Cardiac muscle cell (in vitro differentiated cells and primary cell): ENCODE measurements at regions not wholly inside any gene's neighbourhood (a gene's known extent, or its start where the extent isn't known, plus 50 kb on each side); places are given as distances from the start of the nearest gene placed in this dataset.
A peak's percentile ranks its signal among the peaks of the same experiment; 100 is the strongest.

ENCODE experiments used
- DNase-seq, 2 donors: peaks; one replicate each; pipeline versions ENCODE4 v3.0.0 to v3.0.0-alpha.2; 2010 to 2017; ENCODE audit warnings: low read depth in 1 of 2, low spot score in 1 of 2
- H3K27ac ChIP-seq: fragments of 200-600 bp; sonication (generic); 2 replicates; pipeline ENCODE4 v1.5.1; 2016
- H3K27me3 ChIP-seq: fragments of 200-600 bp; sonication (generic); 2 replicates; pipeline ENCODE4 v1.6.0; 2016; ENCODE audit warnings: control low read depth
- H3K36me3 ChIP-seq: fragments of 200-600 bp; sonication (generic); 2 replicates; pipeline ENCODE4 v1.5.1; 2016; ENCODE audit warnings: control low read depth
- H3K4me1 ChIP-seq: fragments of 200-600 bp; sonication (generic); 2 replicates; pipeline ENCODE4 v1.8.1; 2017; ENCODE audit warnings: low read depth, mild to moderate bottlenecking, mixed run types
- H3K4me3 ChIP-seq: fragments of 200-600 bp; sonication (generic); 2 replicates; pipeline ENCODE4 v1.5.1; 2016; ENCODE audit warnings: mild to moderate bottlenecking
- H3K9me3 ChIP-seq: fragments of 200-600 bp; sonication (generic); 2 replicates; pipeline ENCODE4 v1.5.1; 2017; ENCODE audit warnings: low read depth, mild to moderate bottlenecking, control low read depth
- TF ChIP-seq, protein P1 (sequence below): IDR thresholded peaks from 2 replicates; pipeline ENCODE4 v1.5.1; 2012; ENCODE audit warnings: low read depth, mild to moderate bottlenecking, low read length

DNA sequence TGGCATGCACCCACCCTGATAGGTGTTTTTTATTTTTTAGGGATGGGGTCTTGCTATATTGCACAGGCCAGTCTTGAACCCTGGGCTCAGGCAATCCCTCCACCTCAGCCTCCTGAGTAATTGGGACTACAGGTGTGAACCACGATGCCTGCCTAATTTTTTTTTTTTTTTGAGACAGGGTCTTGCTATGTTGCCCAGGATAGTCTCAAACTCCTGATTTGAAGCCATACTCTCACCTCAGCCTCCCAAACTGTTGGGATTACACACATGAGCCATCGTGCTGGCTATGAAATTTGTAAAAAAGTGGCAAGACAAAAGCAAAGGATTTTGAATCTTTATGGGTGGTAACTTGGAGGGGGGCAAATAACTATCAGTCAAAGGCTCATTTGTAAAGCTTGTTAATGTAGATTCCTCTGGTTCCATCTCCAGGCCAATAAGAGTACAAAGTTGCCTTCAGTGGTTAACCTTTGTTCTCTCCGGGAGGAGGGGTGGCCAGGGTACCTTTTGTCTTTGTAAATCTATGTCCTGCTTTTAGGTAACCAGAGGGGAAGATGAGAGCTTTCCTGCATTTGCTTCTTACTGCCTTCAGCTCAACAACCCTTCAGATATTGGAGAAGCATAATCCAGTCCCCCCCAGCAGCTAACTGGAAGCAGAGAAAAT is 372.0 kb upstream of the JARID2 start:
- TF ChIP-seq, protein P1, sequence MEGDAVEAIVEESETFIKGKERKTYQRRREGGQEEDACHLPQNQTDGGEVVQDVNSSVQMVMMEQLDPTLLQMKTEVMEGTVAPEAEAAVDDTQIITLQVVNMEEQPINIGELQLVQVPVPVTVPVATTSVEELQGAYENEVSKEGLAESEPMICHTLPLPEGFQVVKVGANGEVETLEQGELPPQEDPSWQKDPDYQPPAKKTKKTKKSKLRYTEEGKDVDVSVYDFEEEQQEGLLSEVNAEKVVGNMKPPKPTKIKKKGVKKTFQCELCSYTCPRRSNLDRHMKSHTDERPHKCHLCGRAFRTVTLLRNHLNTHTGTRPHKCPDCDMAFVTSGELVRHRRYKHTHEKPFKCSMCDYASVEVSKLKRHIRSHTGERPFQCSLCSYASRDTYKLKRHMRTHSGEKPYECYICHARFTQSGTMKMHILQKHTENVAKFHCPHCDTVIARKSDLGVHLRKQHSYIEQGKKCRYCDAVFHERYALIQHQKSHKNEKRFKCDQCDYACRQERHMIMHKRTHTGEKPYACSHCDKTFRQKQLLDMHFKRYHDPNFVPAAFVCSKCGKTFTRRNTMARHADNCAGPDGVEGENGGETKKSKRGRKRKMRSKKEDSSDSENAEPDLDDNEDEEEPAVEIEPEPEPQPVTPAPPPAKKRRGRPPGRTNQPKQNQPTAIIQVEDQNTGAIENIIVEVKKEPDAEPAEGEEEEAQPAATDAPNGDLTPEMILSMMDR: no peak
- Histone ChIP-seq H3K9me3 (no peaks in the 10 kb centered on the region), H3K27ac (no peak overlapping the region), H3K27me3 (no peaks in the 10 kb centered on the region), H3K4me3 (no peak overlapping the region), H3K36me3 (no peaks in the 10 kb centered on the region), H3K4me1 (peaks cover 5% of the 10 kb centered on the region)
- DNase-seq: no peak

DNA sequence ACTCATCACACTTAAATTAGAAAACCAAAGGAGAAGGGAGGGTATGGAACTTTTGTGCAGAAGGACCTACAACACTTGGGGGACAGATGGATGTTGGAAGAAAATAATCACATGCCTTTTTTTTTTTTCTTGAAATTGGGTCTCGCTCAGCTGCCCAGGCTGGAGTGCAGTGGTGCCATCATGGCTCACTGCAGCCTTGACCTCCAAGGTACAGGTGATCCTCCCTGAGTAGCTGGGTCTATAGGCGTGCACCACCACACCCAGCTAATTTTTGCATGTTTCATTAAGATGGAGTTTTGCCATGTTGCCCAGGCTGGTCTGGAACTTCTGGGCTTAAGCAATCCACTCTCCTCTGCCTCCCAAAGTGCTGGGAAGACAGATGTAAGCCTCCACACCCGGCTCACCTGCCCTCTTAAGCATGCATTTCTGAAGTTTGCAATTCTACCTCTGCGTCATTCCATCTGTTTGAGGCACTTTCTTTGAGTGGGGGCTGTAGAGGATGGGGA is 370.8 kb upstream of the JARID2 start:
- peaks cover 5% of the 10 kb centered on the region for H3K4me1 ChIP-seq
- H3K9me3 ChIP-seq: no peaks in the 10 kb centered on the region
- no peak for DNase-seq
- no peak overlapping the region for H3K27ac ChIP-seq
- TF ChIP-seq, protein P1: no peak
- no peaks in the 10 kb centered on the region for H3K27me3 ChIP-seq
- no peak overlapping the region for H3K4me3 ChIP-seq
- no peaks in the 10 kb centered on the region for H3K36me3 ChIP-seq

GRCh38 chr6:14875481-14876063 is 370.3 kb upstream of the JARID2 start:
- no peak overlapping the region for H3K27ac ChIP-seq
- peaks cover 5% of the 10 kb centered on the region for H3K4me1 ChIP-seq
- no peak overlapping the region for H3K4me3 ChIP-seq
- no peak for DNase-seq
- TF ChIP-seq, protein P1: no peak
- H3K27me3 ChIP-seq: no peaks in the 10 kb centered on the region
- H3K36me3 ChIP-seq: no peaks in the 10 kb centered on the region
- no peaks in the 10 kb centered on the region for H3K9me3 ChIP-seq

GRCh38 chr6:14876778-14877613 is 368.9 kb upstream of the JARID2 start:
- Histone ChIP-seq H3K27me3 (no peaks in the 10 kb centered on the region), H3K4me1 (peaks cover 5% of the 10 kb centered on the region), H3K4me3 (no peak overlapping the region), H3K36me3 (no peaks in the 10 kb centered on the region), H3K9me3 (no peaks in the 10 kb centered on the region), H3K27ac (no peak overlapping the region)
- peak in 1 of 2 donors; percentile 88 for DNase-seq
- TF ChIP-seq, protein P1: no peak

DNA sequence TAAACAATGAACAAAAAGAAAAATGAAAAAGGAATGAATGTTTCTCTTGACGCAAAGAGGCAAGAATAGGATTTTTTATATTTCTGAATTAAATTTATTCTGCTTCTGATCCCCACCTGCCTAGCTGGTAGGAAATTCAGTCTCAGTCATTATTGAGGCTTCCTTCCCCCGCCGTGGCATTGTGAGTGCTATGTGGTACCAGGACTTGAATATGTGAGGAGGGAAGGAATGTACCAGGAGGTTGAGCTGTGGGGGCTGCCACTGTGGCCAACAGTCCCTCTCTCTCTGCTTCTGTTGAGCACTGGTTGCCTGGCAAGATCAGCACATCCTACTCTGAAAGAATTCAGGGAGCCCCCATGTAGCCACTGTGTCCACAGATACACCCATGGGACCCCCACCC is 368.1 kb upstream of the JARID2 start:
- TF ChIP-seq, protein P1: no peak
- Histone ChIP-seq H3K27me3 (no peaks in the 10 kb centered on the region), H3K9me3 (no peaks in the 10 kb centered on the region), H3K4me3 (no peak overlapping the region), H3K27ac (no peak overlapping the region), H3K4me1 (peaks cover 10% of the 10 kb centered on the region), H3K36me3 (no peaks in the 10 kb centered on the region)
- DNase-seq: no peak
